Liver (tissue), 8 donors: ENCODE measurements at regions not wholly inside any gene's neighbourhood (a gene's known extent, or its start where the extent isn't known, plus 50 kb on each side); places are given as distances from the start of the nearest gene placed in this dataset.

ENCODE experiments used
- DNase-seq: peaks from one replicate; pipeline ENCODE4 v3.0.0-alpha.2; 2017; ENCODE audit warnings: low spot score
- H3K27ac ChIP-seq, 2 donors: one replicate each; pipeline ENCODE4 v1.7.0; 2013; ENCODE audit warnings: inconsistent platforms in 2 of 2, low read length in 2 of 2, control low read depth in 1 of 2, low read depth in 1 of 2, mild to moderate bottlenecking in 1 of 2
- H3K27me3 ChIP-seq, 4 donors: one replicate each; pipeline versions ENCODE4 v1.6.1 to v1.7.0; 2013; ENCODE audit warnings: low read length in 3 of 4, inconsistent platforms in 1 of 4, mild to moderate bottlenecking in 1 of 4, moderate library complexity in 1 of 4; ENCODE audit not compliant: control insufficient read depth in 4 of 4, insufficient read depth in 4 of 4
- H3K36me3 ChIP-seq, 4 donors: one replicate each; pipeline versions ENCODE4 v1.6.1 to v1.7.0; 2013; ENCODE audit warnings: low read length in 3 of 4, mild to moderate bottlenecking in 3 of 4, low read depth in 1 of 4, moderate library complexity in 1 of 4; ENCODE audit not compliant: control insufficient read depth in 4 of 4, insufficient read depth in 3 of 4
- H3K4me1 ChIP-seq, 4 donors: one replicate each; pipeline versions ENCODE4 v1.6.1 to v1.7.0; 2013; ENCODE audit warnings: low read length in 3 of 4, mild to moderate bottlenecking in 3 of 4, moderate library complexity in 1 of 4; ENCODE audit not compliant: control insufficient read depth in 4 of 4, insufficient read depth in 4 of 4
- H3K4me3 ChIP-seq, 3 donors: one replicate each; pipeline versions ENCODE4 v1.6.1 to v1.7.0; 2013; ENCODE audit warnings: low read length in 3 of 3, control low read depth in 1 of 3, low read depth in 1 of 3, mild to moderate bottlenecking in 1 of 3
- H3K9ac ChIP-seq, 2 donors: one replicate each; pipeline ENCODE4 v1.7.0; 2013; ENCODE audit warnings: low read length in 2 of 2, mild to moderate bottlenecking in 2 of 2, moderate library complexity in 2 of 2, control low read depth in 1 of 2, low read depth in 1 of 2
- H3K9me3 ChIP-seq, 4 donors: one replicate each; pipeline versions ENCODE4 v1.6.1 to v1.7.0; 2013; ENCODE audit warnings: low read length in 3 of 4; ENCODE audit not compliant: control insufficient read depth in 4 of 4
- CTCF ChIP-seq: fragments of 150-350 bp; IDR thresholded peaks from 2 replicates; pipeline ENCODE4 v1.5.1; 2017; ENCODE audit warnings: improper control_type of control experiment, low read depth, low read length; ENCODE audit not compliant: missing input control
- FOXA1 ChIP-seq: IDR thresholded peaks from 2 replicates; pipeline ENCODE4 v1.6.1; 2016; ENCODE audit warnings: antibody characterized with exemption
- FOXA2 ChIP-seq: IDR thresholded peaks from 2 replicates; pipeline ENCODE4 v1.6.1; 2016; ENCODE audit warnings: antibody characterized with exemption
- GABPA ChIP-seq, 2 donors: IDR thresholded peaks in 1 of 2; conservative IDR thresholded peaks in 1 of 2; 2 replicates each; pipeline ENCODE4 v1.6.1; 2016; ENCODE audit warnings: antibody characterized with exemption in 2 of 2, mild to moderate bottlenecking in 1 of 2, moderate library complexity in 1 of 2
- HNF4A ChIP-seq, 2 donors: conservative IDR thresholded peaks; 2 replicates each; pipeline ENCODE4 v1.6.1; 2016; ENCODE audit warnings: antibody characterized with exemption in 2 of 2, mild to moderate bottlenecking in 2 of 2
- HNF4G ChIP-seq: IDR thresholded peaks from 2 replicates; pipeline ENCODE4 v1.6.1; 2016; ENCODE audit warnings: antibody characterized with exemption
- JUND ChIP-seq, 2 donors: IDR thresholded peaks; 2 replicates each; pipeline ENCODE4 v1.6.1; 2016; ENCODE audit warnings: antibody characterized with exemption in 2 of 2
- MAX ChIP-seq: IDR thresholded peaks from 2 replicates; pipeline ENCODE4 v1.6.1; 2016; ENCODE audit warnings: antibody characterized with exemption
- NR2F2 ChIP-seq: IDR thresholded peaks from 2 replicates; pipeline ENCODE4 v1.6.1; 2016; ENCODE audit warnings: antibody characterized with exemption
- RAD21 ChIP-seq, 2 donors: IDR thresholded peaks; 2 replicates each; pipeline ENCODE4 v1.6.1; 2016; ENCODE audit warnings: antibody characterized with exemption in 2 of 2, mild to moderate bottlenecking in 2 of 2
- RXRA ChIP-seq, 2 donors: IDR thresholded peaks; 2 replicates each; pipeline ENCODE4 v1.6.1; 2017 to 2018; ENCODE audit warnings: antibody characterized with exemption in 2 of 2, mild to moderate bottlenecking in 1 of 2
- TAF1 ChIP-seq: conservative IDR thresholded peaks from 2 replicates; pipeline ENCODE4 v1.6.1; 2016; ENCODE audit warnings: antibody characterized with exemption, mild to moderate bottlenecking
- YY1 ChIP-seq: IDR thresholded peaks from 2 replicates; pipeline ENCODE4 v1.6.1; 2016; ENCODE audit warnings: antibody characterized with exemption, mild to moderate bottlenecking
- WGBS: extraction: QIAGEN DNeasy Blood & Tissue Kit; methylation state at CpG from one replicate; pipeline ENCODE4 v1.1.7; 2013; 5-methylcytosine and 5-hydroxymethylcytosine counted together
- TF ChIP-seq, protein P1 (sequence below): IDR thresholded peaks from 2 replicates; pipeline ENCODE4 v1.6.1; 2016; ENCODE audit warnings: antibody characterized with exemption, mild to moderate bottlenecking
- TF ChIP-seq, protein P2 (sequence below): IDR thresholded peaks from 2 replicates; pipeline ENCODE4 v1.6.1; 2016; ENCODE audit warnings: antibody characterized with exemption
- donor health status: healthy.
- donor health status: healthy.
- donor health status: healthy.
- donor health status: healthy.
- donor health status: healthy.

GRCh38 chr11:101341578-101341977, 212.0 kb upstream of the PGR start:
- WGBS, result 35% methylated on average over 1 of the region's 1 CpG
- Histone ChIP-seq H3K27ac (no peak overlapping the region), H3K9ac (no peak overlapping the region), H3K4me1 (no peaks in the 10 kb centered on the region), H3K4me3 (no peak overlapping the region), H3K9me3 (peaks cover 0 to 2% (median 0%) of the 10 kb centered on the region in 4 donors), H3K27me3 (peaks cover 0 to 4% (median 0%) of the 10 kb centered on the region in 4 donors), H3K36me3 (no peaks in the 10 kb centered on the region)
- DNase-seq, result no peak
- TF ChIP-seq, protein P1, sequence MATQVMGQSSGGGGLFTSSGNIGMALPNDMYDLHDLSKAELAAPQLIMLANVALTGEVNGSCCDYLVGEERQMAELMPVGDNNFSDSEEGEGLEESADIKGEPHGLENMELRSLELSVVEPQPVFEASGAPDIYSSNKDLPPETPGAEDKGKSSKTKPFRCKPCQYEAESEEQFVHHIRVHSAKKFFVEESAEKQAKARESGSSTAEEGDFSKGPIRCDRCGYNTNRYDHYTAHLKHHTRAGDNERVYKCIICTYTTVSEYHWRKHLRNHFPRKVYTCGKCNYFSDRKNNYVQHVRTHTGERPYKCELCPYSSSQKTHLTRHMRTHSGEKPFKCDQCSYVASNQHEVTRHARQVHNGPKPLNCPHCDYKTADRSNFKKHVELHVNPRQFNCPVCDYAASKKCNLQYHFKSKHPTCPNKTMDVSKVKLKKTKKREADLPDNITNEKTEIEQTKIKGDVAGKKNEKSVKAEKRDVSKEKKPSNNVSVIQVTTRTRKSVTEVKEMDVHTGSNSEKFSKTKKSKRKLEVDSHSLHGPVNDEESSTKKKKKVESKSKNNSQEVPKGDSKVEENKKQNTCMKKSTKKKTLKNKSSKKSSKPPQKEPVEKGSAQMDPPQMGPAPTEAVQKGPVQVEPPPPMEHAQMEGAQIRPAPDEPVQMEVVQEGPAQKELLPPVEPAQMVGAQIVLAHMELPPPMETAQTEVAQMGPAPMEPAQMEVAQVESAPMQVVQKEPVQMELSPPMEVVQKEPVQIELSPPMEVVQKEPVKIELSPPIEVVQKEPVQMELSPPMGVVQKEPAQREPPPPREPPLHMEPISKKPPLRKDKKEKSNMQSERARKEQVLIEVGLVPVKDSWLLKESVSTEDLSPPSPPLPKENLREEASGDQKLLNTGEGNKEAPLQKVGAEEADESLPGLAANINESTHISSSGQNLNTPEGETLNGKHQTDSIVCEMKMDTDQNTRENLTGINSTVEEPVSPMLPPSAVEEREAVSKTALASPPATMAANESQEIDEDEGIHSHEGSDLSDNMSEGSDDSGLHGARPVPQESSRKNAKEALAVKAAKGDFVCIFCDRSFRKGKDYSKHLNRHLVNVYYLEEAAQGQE, result no peak
- no peak for TF ChIP-seq MAX
- TF ChIP-seq CTCF, result no peak
- TF ChIP-seq NR2F2, result no peak

GRCh38 chr11:101336858-101337257, 207.2 kb upstream of the PGR start:
- no peak for TF ChIP-seq CTCF
- TF ChIP-seq TAF1, result no peak
- TF ChIP-seq YY1, result no peak
- no peak for TF ChIP-seq JUND (IDR thresholded peaks at IDR 0.05)
- TF ChIP-seq NR2F2, result no peak
- no peak for TF ChIP-seq RXRA (IDR thresholded peaks at IDR 0.05)
- no peak for TF ChIP-seq RAD21 (IDR thresholded peaks at IDR 0.05)
- TF ChIP-seq FOXA2, result no peak
- TF ChIP-seq, protein P1, result no peak
- TF ChIP-seq HNF4G, result no peak
- TF ChIP-seq HNF4A (conservative IDR thresholded peaks at IDR 0.05), result no peak
- no peak for TF ChIP-seq GABPA (IDR thresholded peaks at IDR 0.05 in 1 of 2, conservative IDR thresholded peaks at IDR 0.05 in 1 of 2)
- TF ChIP-seq FOXA1, result no peak
- TF ChIP-seq, protein P2, sequence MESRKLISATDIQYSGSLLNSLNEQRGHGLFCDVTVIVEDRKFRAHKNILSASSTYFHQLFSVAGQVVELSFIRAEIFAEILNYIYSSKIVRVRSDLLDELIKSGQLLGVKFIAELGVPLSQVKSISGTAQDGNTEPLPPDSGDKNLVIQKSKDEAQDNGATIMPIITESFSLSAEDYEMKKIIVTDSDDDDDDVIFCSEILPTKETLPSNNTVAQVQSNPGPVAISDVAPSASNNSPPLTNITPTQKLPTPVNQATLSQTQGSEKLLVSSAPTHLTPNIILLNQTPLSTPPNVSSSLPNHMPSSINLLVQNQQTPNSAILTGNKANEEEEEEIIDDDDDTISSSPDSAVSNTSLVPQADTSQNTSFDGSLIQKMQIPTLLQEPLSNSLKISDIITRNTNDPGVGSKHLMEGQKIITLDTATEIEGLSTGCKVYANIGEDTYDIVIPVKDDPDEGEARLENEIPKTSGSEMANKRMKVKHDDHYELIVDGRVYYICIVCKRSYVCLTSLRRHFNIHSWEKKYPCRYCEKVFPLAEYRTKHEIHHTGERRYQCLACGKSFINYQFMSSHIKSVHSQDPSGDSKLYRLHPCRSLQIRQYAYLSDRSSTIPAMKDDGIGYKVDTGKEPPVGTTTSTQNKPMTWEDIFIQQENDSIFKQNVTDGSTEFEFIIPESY, result no peak
- no peak for TF ChIP-seq MAX
- DNase-seq, result no peak
- Histone ChIP-seq H3K27ac (no peak overlapping the region), H3K4me3 (no peak overlapping the region), H3K27me3 (no peaks in the 10 kb centered on the region), H3K9ac (no peak overlapping the region), H3K36me3 (no peaks in the 10 kb centered on the region), H3K9me3 (peaks cover 0 to 2% (median 0%) of the 10 kb centered on the region in 4 donors), H3K4me1 (no peaks in the 10 kb centered on the region)
- WGBS, result 43% methylated on average over 4 of the region's 4 CpGs
